IMR-90 (cell line): ENCODE measurements at regions not wholly inside any gene's neighbourhood (a gene's known extent, or its start where the extent isn't known, plus 50 kb on each side); places are given as distances from the start of the nearest gene placed in this dataset.

Source experiments
- ATAC-seq: fragments of 200-7000 bp; cut with Tn5 transposase; 2 replicates; pipeline ENCODE4 v1.9.1; 2020; ENCODE audit warnings: low read depth, mild to moderate bottlenecking, moderate library complexity
- BruUV-seq: library from RNA; stranded (reverse); fragments of 400-500 nt; replicated peaks from 2 replicates; lab custom pipeline; 2021; lab: Mats Ljungman, UMichigan
- CTCF ChIA-PET: fragments of 300-600 bp; formaldehyde crosslinking; extraction: SDS; loops from one replicate; lab custom pipeline; 2021; ENCODE audit warnings: antibody characterized with exemption; lab: Yijun Ruan, JAX
- POLR2A ChIA-PET: fragments of 300-600 bp; sonication (Branson Sonifier 250); formaldehyde crosslinking; loops from one replicate; lab custom pipeline; 2022; ENCODE audit warnings: antibody characterized with exemption; ENCODE audit not compliant: unreplicated experiment; lab: Charles Lee
- DNase-seq: peaks from one replicate; pipeline ENCODE4 v3.0.0; 2013
- H2AFZ ChIP-seq: replicated peaks from 2 replicates; pipeline ENCODE3; 2013; ENCODE audit warnings: low read length, mild to moderate bottlenecking; ENCODE audit not compliant: poor library complexity
- H2AK5ac ChIP-seq: 2 replicates; pipeline ENCODE4 v1.6.1; 2013; ENCODE audit warnings: low read depth, low read length, inconsistent platforms
- H2AK9ac ChIP-seq: replicated peaks from 2 replicates; pipeline ENCODE3; 2013; ENCODE audit warnings: mild to moderate bottlenecking, low read depth, low read length, moderate library complexity; ENCODE audit not compliant: poor library complexity
- H2BK120ac ChIP-seq: 2 replicates; pipeline ENCODE4 v1.6.1; 2013; ENCODE audit warnings: low read depth, low read length, inconsistent platforms
- H2BK15ac ChIP-seq: 3 replicates; pipeline ENCODE4 v1.6.1; 2013; ENCODE audit warnings: low read depth, low read length, inconsistent platforms
- H2BK20ac ChIP-seq: 2 replicates; pipeline ENCODE4 v1.6.1; 2013; ENCODE audit warnings: low read depth, mild to moderate bottlenecking, inconsistent platforms, low read length, moderate library complexity
- H2BK5ac ChIP-seq: 2 replicates; pipeline ENCODE4 v1.6.1; 2013; ENCODE audit warnings: mild to moderate bottlenecking, low read depth, low read length, inconsistent platforms; ENCODE audit not compliant: poor library complexity, severe bottlenecking
- H3K14ac ChIP-seq: replicated peaks from 2 replicates; pipeline ENCODE4 v1.6.1; 2013; ENCODE audit warnings: low read depth, low read length, inconsistent platforms
- H3K18ac ChIP-seq: 2 replicates; pipeline ENCODE4 v1.6.1; 2013; ENCODE audit warnings: low read depth, low read length, control low read depth
- H3K23ac ChIP-seq: 2 replicates; pipeline ENCODE4 v1.6.1; 2013; ENCODE audit warnings: low read depth, low read length, inconsistent platforms
- H3K27ac ChIP-seq: 2 replicates; pipeline ENCODE4 v1.5.1; 2013; ENCODE audit warnings: mild to moderate bottlenecking, control low read depth, low read length; ENCODE audit not compliant: insufficient read depth
- H3K27me3 ChIP-seq: 2 replicates; pipeline ENCODE4 v1.6.1; 2013; ENCODE audit warnings: low read length; ENCODE audit not compliant: control insufficient read depth, insufficient read depth
- H3K36me3 ChIP-seq: 2 replicates; pipeline ENCODE4 v1.6.1; 2013; ENCODE audit warnings: low read length, mixed read lengths; ENCODE audit not compliant: control insufficient read depth, insufficient read depth
- H3K4ac ChIP-seq: 2 replicates; pipeline ENCODE4 v1.6.1; 2013; ENCODE audit warnings: low read depth, low read length, inconsistent platforms
- H3K4me1 ChIP-seq: 2 replicates; pipeline ENCODE4 v1.6.1; 2013; ENCODE audit warnings: low read length, mixed read lengths; ENCODE audit not compliant: control insufficient read depth, insufficient read depth
- H3K4me2 ChIP-seq: 2 replicates; pipeline ENCODE4 v1.6.1; 2013; ENCODE audit warnings: low read depth, mild to moderate bottlenecking, control low read depth, low read length, moderate library complexity
- H3K4me3 ChIP-seq: 2 replicates; pipeline ENCODE4 v1.5.1; 2013; ENCODE audit warnings: low read depth, mild to moderate bottlenecking, control low read depth, low read length, moderate library complexity; ENCODE audit not compliant: insufficient read depth
- H3K56ac ChIP-seq: 2 replicates; pipeline ENCODE4 v1.6.1; 2013; ENCODE audit warnings: low read length, inconsistent platforms; ENCODE audit not compliant: insufficient read depth; ENCODE audit errors: extremely low read depth
- H3K79me1 ChIP-seq, 2 experiments: 2 replicates each; pipeline ENCODE4 v1.6.1; 2013; ENCODE audit warnings: low read length in 2 of 2, inconsistent platforms in 1 of 2, low read depth in 1 of 2
- H3K9ac ChIP-seq: 2 replicates; pipeline ENCODE4 v1.6.1; 2013; ENCODE audit warnings: low read depth, low read length, control low read depth
- H3K9me1 ChIP-seq: 2 replicates; pipeline ENCODE4 v1.6.1; 2013; ENCODE audit warnings: low read length, inconsistent platforms; ENCODE audit not compliant: insufficient read depth
- H3K9me3 ChIP-seq: 2 replicates; pipeline ENCODE4 v1.6.1; 2013; ENCODE audit warnings: low read length; ENCODE audit not compliant: control insufficient read depth, insufficient read depth
- H4K20me1 ChIP-seq: 2 replicates; pipeline ENCODE4 v1.6.1; 2013; ENCODE audit warnings: low read length, inconsistent platforms; ENCODE audit not compliant: insufficient read depth
- H4K5ac ChIP-seq: 2 replicates; pipeline ENCODE4 v1.6.1; 2013; ENCODE audit warnings: mild to moderate bottlenecking, low read depth, low read length, control low read depth
- H4K8ac ChIP-seq, 2 experiments: 2 replicates each; pipeline ENCODE4 v1.6.1; 2013; ENCODE audit warnings: low read depth in 2 of 2, low read length in 2 of 2, control low read depth in 1 of 2, inconsistent platforms in 1 of 2
- H4K91ac ChIP-seq: 2 replicates; pipeline ENCODE4 v1.6.1; 2013; ENCODE audit warnings: low read depth, low read length, inconsistent platforms; ENCODE audit not compliant: insufficient read depth
- CEBPB ChIP-seq: IDR thresholded peaks from 2 replicates; pipeline ENCODE4 v1.6.1; 2012; ENCODE audit warnings: low read depth, low read length, improper control_type of control experiment
- CHD1 ChIP-seq: IDR thresholded peaks from 2 replicates; pipeline ENCODE4 v1.6.1; 2012; ENCODE audit warnings: low read depth, low read length, improper control_type of control experiment
- MXI1 ChIP-seq: IDR thresholded peaks from 2 replicates; pipeline ENCODE4 v1.6.1; 2012; ENCODE audit warnings: low read depth, mild to moderate bottlenecking, low read length, moderate library complexity, borderline replicate concordance
- POLR2A ChIP-seq: IDR thresholded peaks from 2 replicates; pipeline ENCODE4 v1.6.1; 2012; ENCODE audit warnings: mild to moderate bottlenecking, low read depth, low read length
- RAD21 ChIP-seq: IDR thresholded peaks from 2 replicates; pipeline ENCODE4 v1.6.1; 2012; ENCODE audit warnings: low read length, improper control_type of control experiment
- RFX5 ChIP-seq: IDR thresholded peaks from 2 replicates; pipeline ENCODE4 v1.8.0; 2012; ENCODE audit warnings: low read depth, mild to moderate bottlenecking, low read length, moderate library complexity
- SMC3 ChIP-seq: fragments of 150-350 bp; IDR thresholded peaks from 2 replicates; pipeline ENCODE4 v1.6.1; 2016; ENCODE audit warnings: low read depth, mild to moderate bottlenecking, antibody characterized with exemption, low read length, moderate library complexity
- WGBS, 2 experiments: methylation state at CpG; one replicate each; pipeline versions ENCODE4 v1.1.5 to v1.1.7; 2013; ENCODE audit warnings: missing lambda C conversion rate in 2 of 2; ENCODE audit not compliant: insufficient read length in 1 of 2; ENCODE audit errors: extremely low coverage in 2 of 2; 5-methylcytosine and 5-hydroxymethylcytosine counted together
- dilution Hi-C: fragments of 300-500 bp; cut with HindIII; formaldehyde crosslinking; loops from one replicate; pipeline ENCODE4 v1.14.3; 2018; ENCODE audit warnings: low sequenced_read_pairs; ENCODE audit not compliant: unreplicated experiment
- in situ Hi-C: fragments of 300-500 bp; cut with MboI; formaldehyde crosslinking; loops from 3 replicates; pipeline ENCODE4 v1.14.3; 2019; ENCODE audit warnings: low sequenced_read_pairs, inconsistent platforms, mixed read lengths
- intact Hi-C: fragments of 100-400 bp; cut with micrococcal nuclease; formaldehyde crosslinking; loops from 2 replicates; pipeline ENCODE4 v1.10.0; 2022
- TF ChIP-seq, protein P1 (sequence below): conservative IDR thresholded peaks from 2 replicates; pipeline ENCODE4 v1.5.1; 2012; ENCODE audit warnings: mild to moderate bottlenecking, low read depth, low read length, improper control_type of control experiment

DNA sequence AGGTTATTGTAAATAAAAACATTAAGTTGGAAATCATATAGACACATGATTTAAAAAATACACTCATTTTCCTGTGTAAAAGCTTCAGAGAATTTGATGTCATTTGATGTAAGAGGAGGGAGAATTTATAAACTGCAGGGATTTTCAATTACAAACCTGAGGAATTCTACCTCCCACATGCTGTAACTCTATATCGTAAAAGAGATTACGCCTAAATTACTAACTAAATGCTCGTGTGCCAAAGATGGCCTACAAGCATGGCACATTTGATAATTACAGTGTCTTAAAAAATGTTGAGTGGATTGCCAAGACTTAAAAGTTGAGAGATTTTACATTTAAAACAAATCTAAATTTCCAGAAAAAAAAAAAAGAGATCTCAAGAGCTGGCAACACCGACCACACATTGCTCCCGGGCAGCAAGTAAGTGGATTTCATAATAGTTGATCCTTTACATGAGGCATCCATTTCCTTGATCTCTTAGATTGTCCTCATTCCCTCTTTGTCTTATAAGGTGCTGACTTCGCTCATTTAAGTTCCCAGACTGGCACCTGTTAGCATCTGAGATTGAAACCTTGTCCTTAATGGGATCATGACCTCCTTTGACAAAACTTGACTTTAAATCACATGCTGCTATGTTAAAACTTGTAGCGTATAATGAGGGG is 840.3 kb upstream of the ZEB2 start:
- H3K27ac ChIP-seq, result no peak overlapping the region
- H4K5ac ChIP-seq, result no peak overlapping the region
- H3K4ac ChIP-seq, result no peak overlapping the region
- no peak overlapping the region for H2AK9ac ChIP-seq
- WGBS, 2 experiments, result 100% methylated on average over 2 of the region's 7 CpGs; no CpG with 5 or more reads in 1 of the 2 experiments
- no peak overlapping the region for H3K4me3 ChIP-seq
- no peaks in the 10 kb centered on the region for H4K20me1 ChIP-seq
- H3K9ac ChIP-seq, result no peak overlapping the region
- ATAC-seq (no peak), DNase-seq (no peak)
- dilution Hi-C loops, result no loop called here
- ChIA-PET POLR2A (interaction anchor here (0.6 kb wide), 1 partner anchor 14 kb away, joined by 4 read pairs; no protein-coding TSS in a partner anchor), CTCF (no interaction called here)
- no peak overlapping the region for H3K56ac ChIP-seq
- 0 out of 2 replicates have a peak overlapping the region, but pooled peaks have one; percentile 8 for H3K14ac ChIP-seq
- TF ChIP-seq CHD1 (no peak), SMC3 (no peak), CEBPB (no peak), POLR2A (no peak), MXI1 (no peak), RAD21 (no peak), RFX5 (no peak)
- TF ChIP-seq, protein P1, sequence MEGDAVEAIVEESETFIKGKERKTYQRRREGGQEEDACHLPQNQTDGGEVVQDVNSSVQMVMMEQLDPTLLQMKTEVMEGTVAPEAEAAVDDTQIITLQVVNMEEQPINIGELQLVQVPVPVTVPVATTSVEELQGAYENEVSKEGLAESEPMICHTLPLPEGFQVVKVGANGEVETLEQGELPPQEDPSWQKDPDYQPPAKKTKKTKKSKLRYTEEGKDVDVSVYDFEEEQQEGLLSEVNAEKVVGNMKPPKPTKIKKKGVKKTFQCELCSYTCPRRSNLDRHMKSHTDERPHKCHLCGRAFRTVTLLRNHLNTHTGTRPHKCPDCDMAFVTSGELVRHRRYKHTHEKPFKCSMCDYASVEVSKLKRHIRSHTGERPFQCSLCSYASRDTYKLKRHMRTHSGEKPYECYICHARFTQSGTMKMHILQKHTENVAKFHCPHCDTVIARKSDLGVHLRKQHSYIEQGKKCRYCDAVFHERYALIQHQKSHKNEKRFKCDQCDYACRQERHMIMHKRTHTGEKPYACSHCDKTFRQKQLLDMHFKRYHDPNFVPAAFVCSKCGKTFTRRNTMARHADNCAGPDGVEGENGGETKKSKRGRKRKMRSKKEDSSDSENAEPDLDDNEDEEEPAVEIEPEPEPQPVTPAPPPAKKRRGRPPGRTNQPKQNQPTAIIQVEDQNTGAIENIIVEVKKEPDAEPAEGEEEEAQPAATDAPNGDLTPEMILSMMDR, result no peak
- H3K23ac ChIP-seq, result no peak overlapping the region
- H2AFZ ChIP-seq, result no peak overlapping the region
- no peak overlapping the region for H2BK120ac ChIP-seq
- no peak overlapping the region for H2BK15ac ChIP-seq
- in situ Hi-C loops, result no loop called here
- no TSS peak for BruUV-seq
- H2AK5ac ChIP-seq, result no peak overlapping the region
- no peak overlapping the region for H4K8ac ChIP-seq
- H4K91ac ChIP-seq, result no peak overlapping the region
- H3K4me2 ChIP-seq, result no peak overlapping the region
- no peaks in the 10 kb centered on the region for H3K9me1 ChIP-seq
- H3K36me3 ChIP-seq, result no peaks in the 10 kb centered on the region
- H3K27me3 ChIP-seq, result no peaks in the 10 kb centered on the region
- H2BK5ac ChIP-seq, result no peak overlapping the region
- H2BK20ac ChIP-seq, result no peak overlapping the region
- intact Hi-C loops, result no loop called here
- no peak overlapping the region for H3K18ac ChIP-seq
- no peaks in the 10 kb centered on the region for H3K4me1 ChIP-seq
- no peaks in the 10 kb centered on the region for H3K79me1 ChIP-seq
- H3K9me3 ChIP-seq, result no peaks in the 10 kb centered on the region
